NCI-H345 treated with DMSO at 0.1 percent for 48 hours (cell line): ENCODE measurements at regions not wholly inside any gene's neighbourhood (a gene's known extent, or its start where the extent isn't known, plus 50 kb on each side); places are given as distances from the start of the nearest gene placed in this dataset.
"Not testable (repeated sequence)": the region's sequence is repeated elsewhere in the genome, so short reads cannot be mapped to it uniquely, and the experiment has no call there.

ENCODE experiments used
- DNase-seq: peaks from one replicate; lab custom pipeline; 2025; ENCODE audit not compliant: unreplicated experiment; lab: John Stamatoyannopoulos, UW

- no peak for DNase-seq
Measured at GRCh38 chr10:128178302-128178958, 52.2 kb upstream of the MKI67 start.

- no peak for DNase-seq
Measured at GRCh38 chr10:128180843-128181242, 54.6 kb upstream of the MKI67 start.

GRCh38 chr10:128185627-128186026, 59.4 kb upstream of the MKI67 start:
- no peak for DNase-seq

GRCh38 chr10:128186959-128187787, 61.0 kb upstream of the MKI67 start:
- DNase-seq: no peak

- no peak for DNase-seq
Measured at GRCh38 chr10:128187788-128188185, 61.6 kb upstream of the MKI67 start.

- DNase-seq: no peak
Measured at GRCh38 chr10:128189176-128189575, 63.0 kb upstream of the MKI67 start.

GRCh38 chr10:128191847-128192246, 65.6 kb upstream of the MKI67 start:
- DNase-seq: no peak

GRCh38 chr10:128201826-128202225, 75.6 kb upstream of the MKI67 start:
- not testable (repeated sequence) for DNase-seq

- DNase-seq: no peak
Measured at GRCh38 chr10:128203028-128203427, 76.8 kb upstream of the MKI67 start.

- DNase-seq: not testable (repeated sequence)
Measured at GRCh38 chr10:128205591-128205990, 79.4 kb upstream of the MKI67 start.

- no peak for DNase-seq
Measured at GRCh38 chr10:128206676-128207075, 80.5 kb upstream of the MKI67 start.

GRCh38 chr10:128209862-128210214, 83.6 kb upstream of the MKI67 start:
- no peak for DNase-seq

GRCh38 chr10:128210215-128211063, 84.2 kb upstream of the MKI67 start:
- no peak for DNase-seq

- DNase-seq: no peak
Measured at GRCh38 chr10:128211064-128211504, 84.9 kb upstream of the MKI67 start.

- DNase-seq: peak; percentile 48
Measured at GRCh38 chr10:128211953-128212727, 85.9 kb upstream of the MKI67 start.

GRCh38 chr10:128213156-128213555, 86.9 kb upstream of the MKI67 start:
- DNase-seq: no peak

- DNase-seq: no peak
Measured at GRCh38 chr10:128215733-128216132, 89.5 kb upstream of the MKI67 start.

- DNase-seq: no peak
Measured at GRCh38 chr10:128217136-128217535, 90.9 kb upstream of the MKI67 start.

- no peak for DNase-seq
Measured at GRCh38 chr10:128218161-128218560, 91.9 kb upstream of the MKI67 start.

GRCh38 chr10:128219295-128219694, 93.1 kb upstream of the MKI67 start:
- no peak for DNase-seq

- DNase-seq: no peak
Measured at GRCh38 chr10:128220021-128220420, 93.8 kb upstream of the MKI67 start.
